NCI-H128 (cell line): ENCODE measurements at regions not wholly inside any gene's neighbourhood (a gene's known extent, or its start where the extent isn't known, plus 50 kb on each side); places are given as distances from the start of the nearest gene placed in this dataset.

ENCODE experiments used
- DNase-seq: peaks from one replicate; lab custom pipeline; 2025; ENCODE audit not compliant: unreplicated experiment; lab: John Stamatoyannopoulos, UW

- DNase-seq = no peak
These were observed 782.9 kb upstream of the SOX9 start for GRCh38 chr17:71337938-71338337.

- no peak for DNase-seq
These were observed 782.4 kb upstream of the SOX9 start for GRCh38 chr17:71338396-71338795.

GRCh38 chr17:71339206-71339605, 781.6 kb upstream of the SOX9 start:
- no peak for DNase-seq

- no peak for DNase-seq
These were observed 778.1 kb upstream of the SOX9 start for GRCh38 chr17:71342737-71343136.

GRCh38 chr17:71349908-71350600, 770.8 kb upstream of the SOX9 start:
- no peak for DNase-seq

- DNase-seq = no peak
These were observed 760.5 kb upstream of the SOX9 start for GRCh38 chr17:71360301-71360700.

- no peak for DNase-seq
These were observed 759.0 kb upstream of the SOX9 start for GRCh38 chr17:71361656-71362450.

- no peak for DNase-seq
These were observed 757.2 kb upstream of the SOX9 start for GRCh38 chr17:71363661-71364060.

- no peak for DNase-seq
These were observed 749.0 kb upstream of the SOX9 start for GRCh38 chr17:71371809-71372208.

- DNase-seq = no peak
These were observed 744.9 kb upstream of the SOX9 start for GRCh38 chr17:71375948-71376347.

- no peak for DNase-seq
These were observed 743.9 kb upstream of the SOX9 start for GRCh38 chr17:71376933-71377332.

GRCh38 chr17:71378036-71378435, 742.8 kb upstream of the SOX9 start:
- no peak for DNase-seq

GRCh38 chr17:71378741-71379140, 742.1 kb upstream of the SOX9 start:
- DNase-seq = no peak

GRCh38 chr17:71379512-71379911, 741.3 kb upstream of the SOX9 start:
- DNase-seq = no peak

- DNase-seq = no peak
These were observed 740.3 kb upstream of the SOX9 start for GRCh38 chr17:71380535-71380934.

- DNase-seq = no peak
These were observed 739.9 kb upstream of the SOX9 start for GRCh38 chr17:71380936-71381335.

- no peak for DNase-seq
These were observed 737.7 kb upstream of the SOX9 start for GRCh38 chr17:71383091-71383490.

GRCh38 chr17:71387456-71387855, 733.4 kb upstream of the SOX9 start:
- DNase-seq = no peak

GRCh38 chr17:71392715-71393567, 727.9 kb upstream of the SOX9 start:
- DNase-seq = no peak

- no peak for DNase-seq
These were observed 724.9 kb upstream of the SOX9 start for GRCh38 chr17:71395901-71396300.

- DNase-seq = no peak
These were observed 724.1 kb upstream of the SOX9 start for GRCh38 chr17:71396711-71397110.

GRCh38 chr17:71398025-71398424, 722.8 kb upstream of the SOX9 start:
- no peak for DNase-seq
